HL-60 (cell line): ENCODE measurements at regions not wholly inside any gene's neighbourhood (a gene's known extent, or its start where the extent isn't known, plus 50 kb on each side); places are given as distances from the start of the nearest gene placed in this dataset.

Experiments used
- DNase-seq, 2 experiments: peaks; one replicate each; pipeline ENCODE4 v3.0.0-alpha.2; 2010 to 2020; ENCODE audit warnings: low read depth in 1 of 2, low spot score in 1 of 2
- H3K27ac ChIP-seq: fragments of 250-450 bp; sonication (Bioruptor Pico); replicated peaks from 2 replicates; pipeline ENCODE4 v1.5.1; 2020; ENCODE audit warnings: mild to moderate bottlenecking, moderate library complexity
- H3K27me3 ChIP-seq: fragments of 250-450 bp; sonication (Bioruptor Pico); 2 replicates; pipeline ENCODE4 v1.5.1; 2021; ENCODE audit warnings: mild to moderate bottlenecking, moderate library complexity; ENCODE audit not compliant: insufficient read depth, poor library complexity, severe bottlenecking
- H3K4me3 ChIP-seq: replicated peaks from 2 replicates; pipeline ENCODE4 v1.5.1; 2011; ENCODE audit warnings: mild to moderate bottlenecking, control low read depth, low read length; ENCODE audit not compliant: insufficient read depth
- CTCF ChIP-seq: IDR thresholded peaks from one replicate; pipeline ENCODE4 v1.5.1; 2011; ENCODE audit warnings: low read length, control low read depth, inconsistent platforms; ENCODE audit not compliant: insufficient read depth
- GABPA ChIP-seq: IDR thresholded peaks from 2 replicates; pipeline ENCODE4 v1.6.1; 2012; ENCODE audit warnings: low read depth
- POLR2AphosphoS5 ChIP-seq: IDR thresholded peaks from 2 replicates; pipeline ENCODE4 v1.6.1; 2012; ENCODE audit warnings: low read depth
- REST ChIP-seq: IDR thresholded peaks from 2 replicates; pipeline ENCODE4 v1.6.1; 2012; ENCODE audit warnings: low read depth; ENCODE audit not compliant: insufficient replicate concordance
- SPI1 ChIP-seq: IDR thresholded peaks from 2 replicates; pipeline ENCODE4 v1.6.1; 2012; ENCODE audit warnings: low read depth, mild to moderate bottlenecking, borderline replicate concordance

- TF ChIP-seq SPI1 (no peak), REST (no peak), CTCF (no peak), GABPA (no peak), POLR2AphosphoS5 (no peak)
Measured at GRCh38 chr18:45493830-45494229, 121.4 kb upstream of the SLC14A2 start.

GRCh38 chr18:45494811-45495210 is 120.5 kb upstream of the SLC14A2 start:
- no peak for DNase-seq
- Histone ChIP-seq H3K4me3 (no peak overlapping the region), H3K27ac (no peak overlapping the region), H3K27me3 (peaks cover 5% of the 10 kb centered on the region)
- no peak for TF ChIP-seq SPI1
- no peak for TF ChIP-seq GABPA
- TF ChIP-seq REST = no peak
- no peak for TF ChIP-seq POLR2AphosphoS5
- no peak for TF ChIP-seq CTCF

More at GRCh38 chr18:45493830-45494229, 121.4 kb upstream of the SLC14A2 start:
- H3K4me3 ChIP-seq = no peak overlapping the region
- H3K27ac ChIP-seq = no peak overlapping the region
- H3K27me3 ChIP-seq = no peaks in the 10 kb centered on the region
- DNase-seq = no peak

- no peak for DNase-seq
- no peak for TF ChIP-seq POLR2AphosphoS5
- no peak for TF ChIP-seq SPI1
- no peak for TF ChIP-seq REST
- no peak for TF ChIP-seq CTCF
- TF ChIP-seq GABPA = no peak
- no peak overlapping the region for H3K4me3 ChIP-seq
- no peak overlapping the region for H3K27ac ChIP-seq
- peaks cover 7% of the 10 kb centered on the region for H3K27me3 ChIP-seq
Measured at GRCh38 chr18:45496741-45497140, 118.5 kb upstream of the SLC14A2 start.
